ENCODE measurements at regions not wholly inside any gene's neighbourhood (a gene's known extent, or its start where the extent isn't known, plus 50 kb on each side); places are given as distances from the start of the nearest gene placed in this dataset.

- Histone ChIP-seq H3K4me3 (ENCODE audit: low read depth, low read length) (no peak overlapping the region), H3K9me3 (ENCODE audit: control insufficient read depth, insufficient read depth, low read depth, low read length) (no peaks in the 10 kb centered on the region), H3K4me1 (ENCODE audit: control insufficient read depth, insufficient read depth, low read length) (no peaks in the 10 kb centered on the region), H3K36me3 (ENCODE audit: control insufficient read depth in 2 of 2, insufficient read depth in 1 of 2, low read length in 2 of 2) (no peaks in the 10 kb centered on the region), H3K27ac (ENCODE audit: extremely low read depth, low read depth, low read length) (no peak overlapping the region)
- ChIA-PET CTCF (interaction anchor here (1.4 kb wide), 1 partner anchor 11 kb away, joined by 6 read pairs; no protein-coding TSS in a partner anchor), POLR2A (no interaction called here)
- TF ChIP-seq GLIS1 (tag by site-specific recombination; IDR thresholded peaks at IDR 0.05) (no peak), ZNF335 (tag by site-specific recombination; conservative IDR thresholded peaks at IDR 0.05) (no peak), ZNF549 (tag by site-specific recombination; IDR thresholded peaks at IDR 0.05) (no peak), ZNF664 (tag by site-specific recombination; IDR thresholded peaks at IDR 0.05) (no peak), ZBTB7A (tag by site-specific recombination; IDR thresholded peaks at IDR 0.05; ENCODE audit: low read depth) (no peak), ZNF514 (tag by site-specific recombination; IDR thresholded peaks at IDR 0.05) (no peak), ZNF423 (tag by site-specific recombination; IDR thresholded peaks at IDR 0.05) (no peak)
- TF ChIP-seq, protein P1, sequence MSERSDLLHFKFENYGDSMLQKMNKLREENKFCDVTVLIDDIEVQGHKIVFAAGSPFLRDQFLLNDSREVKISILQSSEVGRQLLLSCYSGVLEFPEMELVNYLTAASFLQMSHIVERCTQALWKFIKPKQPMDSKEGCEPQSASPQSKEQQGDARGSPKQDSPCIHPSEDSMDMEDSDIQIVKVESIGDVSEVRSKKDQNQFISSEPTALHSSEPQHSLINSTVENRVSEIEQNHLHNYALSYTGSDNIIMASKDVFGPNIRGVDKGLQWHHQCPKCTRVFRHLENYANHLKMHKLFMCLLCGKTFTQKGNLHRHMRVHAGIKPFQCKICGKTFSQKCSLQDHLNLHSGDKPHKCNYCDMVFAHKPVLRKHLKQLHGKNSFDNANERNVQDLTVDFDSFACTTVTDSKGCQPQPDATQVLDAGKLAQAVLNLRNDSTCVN (tag by site-specific recombination; optimal IDR thresholded peaks at IDR 0.05): no peak
- TF ChIP-seq, protein P2, sequence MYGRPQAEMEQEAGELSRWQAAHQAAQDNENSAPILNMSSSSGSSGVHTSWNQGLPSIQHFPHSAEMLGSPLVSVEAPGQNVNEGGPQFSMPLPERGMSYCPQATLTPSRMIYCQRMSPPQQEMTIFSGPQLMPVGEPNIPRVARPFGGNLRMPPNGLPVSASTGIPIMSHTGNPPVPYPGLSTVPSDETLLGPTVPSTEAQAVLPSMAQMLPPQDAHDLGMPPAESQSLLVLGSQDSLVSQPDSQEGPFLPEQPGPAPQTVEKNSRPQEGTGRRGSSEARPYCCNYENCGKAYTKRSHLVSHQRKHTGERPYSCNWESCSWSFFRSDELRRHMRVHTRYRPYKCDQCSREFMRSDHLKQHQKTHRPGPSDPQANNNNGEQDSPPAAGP (tag by site-specific recombination; IDR thresholded peaks at IDR 0.05): no peak
Measured at GRCh38 chr14:76575108-76575507, 186.2 kb upstream of the VASH1 start.

DNA sequence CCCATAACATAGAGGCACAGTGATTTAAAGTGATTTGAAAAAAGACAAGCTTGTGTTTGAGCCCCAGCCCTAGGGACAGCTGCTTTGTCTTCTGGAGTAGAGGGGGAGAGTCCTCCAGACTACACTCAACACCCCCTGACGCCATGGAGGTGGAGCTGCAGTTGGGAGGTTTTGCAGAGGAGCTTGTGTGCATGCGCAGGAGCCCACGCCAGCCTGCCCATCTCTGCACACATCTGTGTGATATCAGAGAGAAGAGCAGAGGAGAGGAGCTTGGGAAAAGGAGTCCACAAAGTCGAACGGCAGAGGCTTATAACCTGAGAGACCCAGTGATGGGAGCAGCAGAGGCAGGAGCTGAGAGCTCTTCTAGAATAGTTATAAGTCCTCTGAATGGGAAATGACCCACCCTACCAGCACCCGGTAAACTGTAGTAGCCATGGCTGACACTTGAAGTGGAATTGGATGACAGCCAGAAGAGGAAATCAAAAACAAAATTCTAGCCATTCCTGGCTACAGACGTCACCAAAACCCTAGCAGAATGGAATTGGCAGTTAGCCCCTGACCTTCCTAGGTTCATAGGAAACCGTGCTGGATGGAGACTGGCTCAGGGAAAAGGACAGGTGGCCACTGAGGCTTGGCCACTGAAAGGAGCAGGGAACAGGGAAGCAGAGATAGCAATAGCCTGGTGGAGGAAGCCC, 185.1 kb upstream of the VASH1 start:
- Histone ChIP-seq H3K4me3 (ENCODE audit: low read depth, low read length) (no peak overlapping the region), H3K9me3 (ENCODE audit: control insufficient read depth, insufficient read depth, low read depth, low read length) (no peaks in the 10 kb centered on the region), H3K4me1 (ENCODE audit: control insufficient read depth, insufficient read depth, low read length) (no peaks in the 10 kb centered on the region), H3K27ac (ENCODE audit: extremely low read depth, low read depth, low read length) (no peak overlapping the region), H3K36me3 (ENCODE audit: control insufficient read depth in 2 of 2, insufficient read depth in 1 of 2, low read length in 2 of 2) (no peaks in the 10 kb centered on the region)
- no peak for TF ChIP-seq ZSCAN16 (tag by site-specific recombination; IDR thresholded peaks at IDR 0.05)
- no peak for TF ChIP-seq GFI1B (tag by site-specific recombination; IDR thresholded peaks at IDR 0.05)
- TF ChIP-seq ZBTB10 (tag by site-specific recombination; IDR thresholded peaks at IDR 0.05): no peak
- TF ChIP-seq ZNF146 (tag by site-specific recombination; IDR thresholded peaks at IDR 0.05): no peak
- TF ChIP-seq, protein P3, sequence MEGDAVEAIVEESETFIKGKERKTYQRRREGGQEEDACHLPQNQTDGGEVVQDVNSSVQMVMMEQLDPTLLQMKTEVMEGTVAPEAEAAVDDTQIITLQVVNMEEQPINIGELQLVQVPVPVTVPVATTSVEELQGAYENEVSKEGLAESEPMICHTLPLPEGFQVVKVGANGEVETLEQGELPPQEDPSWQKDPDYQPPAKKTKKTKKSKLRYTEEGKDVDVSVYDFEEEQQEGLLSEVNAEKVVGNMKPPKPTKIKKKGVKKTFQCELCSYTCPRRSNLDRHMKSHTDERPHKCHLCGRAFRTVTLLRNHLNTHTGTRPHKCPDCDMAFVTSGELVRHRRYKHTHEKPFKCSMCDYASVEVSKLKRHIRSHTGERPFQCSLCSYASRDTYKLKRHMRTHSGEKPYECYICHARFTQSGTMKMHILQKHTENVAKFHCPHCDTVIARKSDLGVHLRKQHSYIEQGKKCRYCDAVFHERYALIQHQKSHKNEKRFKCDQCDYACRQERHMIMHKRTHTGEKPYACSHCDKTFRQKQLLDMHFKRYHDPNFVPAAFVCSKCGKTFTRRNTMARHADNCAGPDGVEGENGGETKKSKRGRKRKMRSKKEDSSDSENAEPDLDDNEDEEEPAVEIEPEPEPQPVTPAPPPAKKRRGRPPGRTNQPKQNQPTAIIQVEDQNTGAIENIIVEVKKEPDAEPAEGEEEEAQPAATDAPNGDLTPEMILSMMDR (tag by site-specific recombination; IDR thresholded peaks at IDR 0.05): no peak
- peak; percentile 44; the same call in 1 of the 2 replicates for TF ChIP-seq ZBTB48 (tag by site-specific recombination; IDR thresholded peaks at IDR 0.05)
- peak; percentile 77 for TF ChIP-seq ZFP3 (tag by site-specific recombination; IDR thresholded peaks at IDR 0.05; ENCODE audit: low read depth)
- TF ChIP-seq ZNF366 (tag by site-specific recombination; conservative IDR thresholded peaks at IDR 0.05): peak; percentile 25; the same call in 1 of the 2 replicates
- TF ChIP-seq, protein P4, sequence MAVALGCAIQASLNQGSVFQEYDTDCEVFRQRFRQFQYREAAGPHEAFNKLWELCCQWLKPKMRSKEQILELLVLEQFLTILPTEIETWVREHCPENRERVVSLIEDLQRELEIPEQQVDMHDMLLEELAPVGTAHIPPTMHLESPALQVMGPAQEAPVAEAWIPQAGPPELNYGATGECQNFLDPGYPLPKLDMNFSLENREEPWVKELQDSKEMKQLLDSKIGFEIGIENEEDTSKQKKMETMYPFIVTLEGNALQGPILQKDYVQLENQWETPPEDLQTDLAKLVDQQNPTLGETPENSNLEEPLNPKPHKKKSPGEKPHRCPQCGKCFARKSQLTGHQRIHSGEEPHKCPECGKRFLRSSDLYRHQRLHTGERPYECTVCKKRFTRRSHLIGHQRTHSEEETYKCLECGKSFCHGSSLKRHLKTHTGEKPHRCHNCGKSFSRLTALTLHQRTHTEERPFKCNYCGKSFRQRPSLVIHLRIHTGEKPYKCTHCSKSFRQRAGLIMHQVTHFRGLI (tag by site-specific recombination; IDR thresholded peaks at IDR 0.05): no peak
- ChIA-PET CTCF (interaction anchor here (0.7 to 1.4 kb wide), 2 partner anchors 10 to 12 kb away, joined by 3 to 6 read pairs; no protein-coding TSS in a partner anchor), POLR2A (no interaction called here)
